ENCODE measurements at regions not wholly inside any gene's neighbourhood (a gene's known extent, or its start where the extent isn't known, plus 50 kb on each side); places are given as distances from the start of the nearest gene placed in this dataset.

DNA sequence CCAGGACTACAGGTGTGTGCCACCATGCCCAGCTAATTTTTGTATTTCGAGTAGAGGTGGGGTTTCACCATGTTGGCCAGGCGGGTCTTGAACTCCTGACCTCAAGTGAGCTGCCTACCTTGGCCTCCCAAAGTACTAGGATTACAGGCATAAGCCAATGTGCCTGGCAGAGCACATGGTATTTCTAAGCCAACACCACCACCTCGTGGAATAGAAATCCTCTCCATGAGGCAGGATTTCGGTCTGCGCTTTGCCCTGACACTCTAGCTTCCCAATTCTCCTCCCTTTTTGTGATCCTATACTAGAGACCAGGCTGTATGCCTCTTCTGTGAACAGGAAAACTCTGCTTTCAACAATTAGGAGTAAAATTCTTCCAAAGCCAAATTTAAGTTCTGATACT is 372.2 kb downstream of the VGLL3 start:
- Histone ChIP-seq H3K4me1 (ENCODE audit: control insufficient read depth, insufficient read depth, low read length) (no peaks in the 10 kb centered on the region), H3K4me2 (ENCODE audit: control insufficient read depth, insufficient read depth) (no peak overlapping the region), H3K27me3 (replicated peaks in 1 of 2; ENCODE audit: control insufficient read depth in 2 of 2, insufficient read depth in 2 of 2, low read length in 1 of 2) (no peaks in the 10 kb centered on the region), H3K36me3 (ENCODE audit: control insufficient read depth in 2 of 2, insufficient read depth in 2 of 2, low read length in 1 of 2) (no peaks in the 10 kb centered on the region), H4K20me1 (ENCODE audit: control insufficient read depth, insufficient read depth) (no peaks in the 10 kb centered on the region), H2AFZ (ENCODE audit: control insufficient read depth, low read depth, low read length) (no peak overlapping the region), H3K9ac (ENCODE audit: control insufficient read depth, insufficient read depth, low read length) (no peak overlapping the region), H3K4me3 (no peak overlapping the region), H3K79me2 (ENCODE audit: control insufficient read depth, insufficient read depth, low read length) (no peaks in the 10 kb centered on the region), H3K27ac (ENCODE audit: control insufficient read depth, insufficient read depth) (no peak overlapping the region), H3K9me3 (replicated peaks; ENCODE audit: control insufficient read depth, insufficient read depth, low read length) (no peaks in the 10 kb centered on the region)
- DNase-seq (ENCODE audit: low read depth, low spot score): no peak
- in situ Hi-C loops (cut with MboI) (no loop called here), intact Hi-C loops (cut with micrococcal nuclease; ENCODE audit: unreplicated experiment) (no loop called here)
- RAD21 ChIA-PET (ENCODE audit: unreplicated experiment): no interaction called here
- SMC1A ChIA-PET (ENCODE audit: uncharacterized antibody, unreplicated experiment): no interaction called here
- no peak for ATAC-seq
- POLR2A ChIA-PET: no interaction called here
- CTCF ChIA-PET: no interaction called here
- no peak for FAIRE-seq
- no TSS peak for BruUV-seq (replicated peaks)
- 10% methylated on average over 5 of the region's 5 CpGs for WGBS (ENCODE audit: insufficient coverage, insufficient replicate concordance, low lambda C conversion rate, missing lambda C conversion rate)
- TF ChIP-seq MEF2A (IDR thresholded peaks at IDR 0.05; ENCODE audit: insufficient read depth, low read depth, low read length) (no peak), TARDBP (IDR thresholded peaks at IDR 0.05; ENCODE audit: borderline replicate concordance) (no peak), LARP7 (IDR thresholded peaks at IDR 0.05) (no peak), ESRRA (IDR thresholded peaks at IDR 0.05; ENCODE audit: low read length) (no peak), FOS (IDR thresholded peaks at IDR 0.05; ENCODE audit: borderline replicate concordance, extremely low read depth, insufficient read length) (no peak)
- TF ChIP-seq, protein P1, sequence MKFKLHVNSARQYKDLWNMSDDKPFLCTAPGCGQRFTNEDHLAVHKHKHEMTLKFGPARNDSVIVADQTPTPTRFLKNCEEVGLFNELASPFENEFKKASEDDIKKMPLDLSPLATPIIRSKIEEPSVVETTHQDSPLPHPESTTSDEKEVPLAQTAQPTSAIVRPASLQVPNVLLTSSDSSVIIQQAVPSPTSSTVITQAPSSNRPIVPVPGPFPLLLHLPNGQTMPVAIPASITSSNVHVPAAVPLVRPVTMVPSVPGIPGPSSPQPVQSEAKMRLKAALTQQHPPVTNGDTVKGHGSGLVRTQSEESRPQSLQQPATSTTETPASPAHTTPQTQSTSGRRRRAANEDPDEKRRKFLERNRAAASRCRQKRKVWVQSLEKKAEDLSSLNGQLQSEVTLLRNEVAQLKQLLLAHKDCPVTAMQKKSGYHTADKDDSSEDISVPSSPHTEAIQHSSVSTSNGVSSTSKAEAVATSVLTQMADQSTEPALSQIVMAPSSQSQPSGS (IDR thresholded peaks at IDR 0.05; ENCODE audit: low read length): no peak

DNA sequence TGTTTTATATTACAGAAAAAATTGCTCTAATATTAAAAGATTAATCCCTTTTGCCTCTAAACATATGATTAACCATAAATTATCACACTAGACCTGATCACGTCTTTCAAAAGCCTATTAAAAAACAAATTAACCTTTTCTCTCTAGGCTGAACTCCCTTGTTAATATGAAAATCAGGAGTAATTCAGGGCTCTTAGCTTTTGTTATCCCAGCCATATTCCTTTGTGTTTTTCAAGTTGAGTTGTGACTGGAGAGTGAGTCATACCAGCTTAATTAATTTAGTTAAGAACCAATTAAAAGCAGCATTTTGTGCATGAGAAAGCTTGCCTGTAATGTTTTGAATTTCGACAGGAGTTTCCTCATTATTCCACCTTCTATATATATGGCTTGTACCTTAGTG is 385.8 kb downstream of the VGLL3 start:
- no peak overlapping the region for H3K4me2 ChIP-seq (ENCODE audit: control insufficient read depth, insufficient read depth)
- in situ Hi-C loops (cut with MboI): no loop called here
- no peaks in the 10 kb centered on the region for H3K36me3 ChIP-seq (ENCODE audit: control insufficient read depth in 2 of 2, insufficient read depth in 2 of 2, low read length in 1 of 2)
- no peaks in the 10 kb centered on the region for H3K27me3 ChIP-seq (replicated peaks in 1 of 2; ENCODE audit: control insufficient read depth in 2 of 2, insufficient read depth in 2 of 2, low read length in 1 of 2)
- no TSS peak for BruUV-seq (replicated peaks)
- CTCF ChIA-PET: no interaction called here
- POLR2A ChIA-PET: no interaction called here
- no peak overlapping the region for H3K9ac ChIP-seq (ENCODE audit: control insufficient read depth, insufficient read depth, low read length)
- no peaks in the 10 kb centered on the region for H3K79me2 ChIP-seq (ENCODE audit: control insufficient read depth, insufficient read depth, low read length)
- intact Hi-C loops (cut with micrococcal nuclease; ENCODE audit: unreplicated experiment): no loop called here
- RAD21 ChIA-PET (ENCODE audit: unreplicated experiment): no interaction called here
- no peak for TF ChIP-seq TBL1XR1 (IDR thresholded peaks at IDR 0.05; ENCODE audit: low read depth, low read length)
- TF ChIP-seq NFYA (IDR thresholded peaks at IDR 0.05; ENCODE audit: borderline replicate concordance, low read depth, low read length): no peak
- no peak for TF ChIP-seq KDM1A (IDR thresholded peaks at IDR 0.05; ENCODE audit: borderline replicate concordance)
- TF ChIP-seq, protein P2, sequence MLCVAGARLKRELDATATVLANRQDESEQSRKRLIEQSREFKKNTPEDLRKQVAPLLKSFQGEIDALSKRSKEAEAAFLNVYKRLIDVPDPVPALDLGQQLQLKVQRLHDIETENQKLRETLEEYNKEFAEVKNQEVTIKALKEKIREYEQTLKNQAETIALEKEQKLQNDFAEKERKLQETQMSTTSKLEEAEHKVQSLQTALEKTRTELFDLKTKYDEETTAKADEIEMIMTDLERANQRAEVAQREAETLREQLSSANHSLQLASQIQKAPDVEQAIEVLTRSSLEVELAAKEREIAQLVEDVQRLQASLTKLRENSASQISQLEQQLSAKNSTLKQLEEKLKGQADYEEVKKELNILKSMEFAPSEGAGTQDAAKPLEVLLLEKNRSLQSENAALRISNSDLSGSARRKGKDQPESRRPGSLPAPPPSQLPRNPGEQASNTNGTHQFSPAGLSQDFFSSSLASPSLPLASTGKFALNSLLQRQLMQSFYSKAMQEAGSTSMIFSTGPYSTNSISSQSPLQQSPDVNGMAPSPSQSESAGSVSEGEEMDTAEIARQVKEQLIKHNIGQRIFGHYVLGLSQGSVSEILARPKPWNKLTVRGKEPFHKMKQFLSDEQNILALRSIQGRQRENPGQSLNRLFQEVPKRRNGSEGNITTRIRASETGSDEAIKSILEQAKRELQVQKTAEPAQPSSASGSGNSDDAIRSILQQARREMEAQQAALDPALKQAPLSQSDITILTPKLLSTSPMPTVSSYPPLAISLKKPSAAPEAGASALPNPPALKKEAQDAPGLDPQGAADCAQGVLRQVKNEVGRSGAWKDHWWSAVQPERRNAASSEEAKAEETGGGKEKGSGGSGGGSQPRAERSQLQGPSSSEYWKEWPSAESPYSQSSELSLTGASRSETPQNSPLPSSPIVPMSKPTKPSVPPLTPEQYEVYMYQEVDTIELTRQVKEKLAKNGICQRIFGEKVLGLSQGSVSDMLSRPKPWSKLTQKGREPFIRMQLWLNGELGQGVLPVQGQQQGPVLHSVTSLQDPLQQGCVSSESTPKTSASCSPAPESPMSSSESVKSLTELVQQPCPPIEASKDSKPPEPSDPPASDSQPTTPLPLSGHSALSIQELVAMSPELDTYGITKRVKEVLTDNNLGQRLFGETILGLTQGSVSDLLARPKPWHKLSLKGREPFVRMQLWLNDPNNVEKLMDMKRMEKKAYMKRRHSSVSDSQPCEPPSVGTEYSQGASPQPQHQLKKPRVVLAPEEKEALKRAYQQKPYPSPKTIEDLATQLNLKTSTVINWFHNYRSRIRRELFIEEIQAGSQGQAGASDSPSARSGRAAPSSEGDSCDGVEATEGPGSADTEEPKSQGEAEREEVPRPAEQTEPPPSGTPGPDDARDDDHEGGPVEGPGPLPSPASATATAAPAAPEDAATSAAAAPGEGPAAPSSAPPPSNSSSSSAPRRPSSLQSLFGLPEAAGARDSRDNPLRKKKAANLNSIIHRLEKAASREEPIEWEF (IDR thresholded peaks at IDR 0.05; ENCODE audit: insufficient replicate concordance, low read depth, low read length): no peak
- no peak for TF ChIP-seq ZNF24 (IDR thresholded peaks at IDR 0.05)
- no peak for TF ChIP-seq SP1 (IDR thresholded peaks at IDR 0.05; ENCODE audit: low read depth, low read length)
- no peak for TF ChIP-seq EGR1 (IDR thresholded peaks at IDR 0.05; ENCODE audit: borderline replicate concordance in 1 of 2, low read depth in 2 of 2, low read length in 2 of 2)
- H3K9me3 ChIP-seq (replicated peaks; ENCODE audit: control insufficient read depth, insufficient read depth, low read length): no peaks in the 10 kb centered on the region; the same call in 2 of the 3 replicates
- FAIRE-seq: no peak
- no peak overlapping the region for H3K4me3 ChIP-seq
- 3% methylated on average over 2 of the region's 2 CpGs for WGBS (ENCODE audit: insufficient coverage, insufficient replicate concordance, low lambda C conversion rate, missing lambda C conversion rate)
- DNase-seq (ENCODE audit: low read depth, low spot score): no peak
- no peaks in the 10 kb centered on the region for H4K20me1 ChIP-seq (ENCODE audit: control insufficient read depth, insufficient read depth)
- no peak for ATAC-seq
- H2AFZ ChIP-seq (ENCODE audit: control insufficient read depth, low read depth, low read length): no peak overlapping the region
- no peak overlapping the region for H3K27ac ChIP-seq (ENCODE audit: control insufficient read depth, insufficient read depth)
- H3K4me1 ChIP-seq (ENCODE audit: control insufficient read depth, insufficient read depth, low read length): no peaks in the 10 kb centered on the region
- SMC1A ChIA-PET (ENCODE audit: uncharacterized antibody, unreplicated experiment): no interaction called here
